ENCODE measurements at regions not wholly inside any gene's neighbourhood (a gene's known extent, or its start where the extent isn't known, plus 50 kb on each side); places are given as distances from the start of the nearest gene placed in this dataset.

GRCh38 chr4:134057356-134057755 is 144.2 kb downstream of the PABPC4L start:
- TF ChIP-seq CTCF (IDR thresholded peaks at IDR 0.05; ENCODE audit: extremely low read depth in 1 of 2, insufficient read depth in 1 of 2, low read depth in 1 of 2, low read length in 2 of 2) (no peak), POLR2A (IDR thresholded peaks at IDR 0.05; ENCODE audit: low read depth, low read length) (no peak), EZH2 (IDR thresholded peaks at IDR 0.05; ENCODE audit: borderline replicate concordance, low read depth, low read length, severe bottlenecking) (no peak), GATA2 (IDR thresholded peaks at IDR 0.05; ENCODE audit: insufficient read depth, insufficient read length, low read depth, low read length) (no peak), POLR2AphosphoS5 (IDR thresholded peaks at IDR 0.05; ENCODE audit: insufficient read depth, low read depth, low read length) (no peak), JUN (IDR thresholded peaks at IDR 0.05; ENCODE audit: borderline replicate concordance, insufficient read depth, insufficient read length, low read depth) (no peak), FOS (IDR thresholded peaks at IDR 0.05; ENCODE audit: borderline replicate concordance, insufficient read depth, low read length) (no peak), MAX (IDR thresholded peaks at IDR 0.05; ENCODE audit: insufficient read depth, insufficient read length) (no peak), MYC (IDR thresholded peaks at IDR 0.05; ENCODE audit: low read depth, low read length) (no peak)
